Activated naive CD4-positive, alpha-beta T cell treated with Interleukin-2 at 50 U/mL for 16 hours (primary cell): ENCODE measurements at regions not wholly inside any gene's neighbourhood (a gene's known extent, or its start where the extent isn't known, plus 50 kb on each side); places are given as distances from the start of the nearest gene placed in this dataset.

ENCODE experiments used
- DNase-seq: peaks from one replicate; pipeline ENCODE4 v3.0.0-alpha.2; 2020

GRCh38 chrX:45719751-45720501, 519.2 kb upstream of the DIPK2B start:
- no peak for DNase-seq

- no peak for DNase-seq
Observed at GRCh38 chrX:45718676-45719075, 518.0 kb upstream of the DIPK2B start.

GRCh38 chrX:45716750-45717149, 516.1 kb upstream of the DIPK2B start:
- no peak for DNase-seq

- DNase-seq = no peak
Observed at GRCh38 chrX:45715748-45716147, 515.1 kb upstream of the DIPK2B start.

- DNase-seq = no peak
Observed at GRCh38 chrX:45714866-45715265, 514.2 kb upstream of the DIPK2B start.

- DNase-seq = no peak
Observed at GRCh38 chrX:45712067-45712466, 511.4 kb upstream of the DIPK2B start.

GRCh38 chrX:45711231-45711630, 510.6 kb upstream of the DIPK2B start:
- no peak for DNase-seq

GRCh38 chrX:45710081-45710801, 509.6 kb upstream of the DIPK2B start:
- peak; percentile 65 for DNase-seq

GRCh38 chrX:45709381-45709780, 508.7 kb upstream of the DIPK2B start:
- no peak for DNase-seq

GRCh38 chrX:45699158-45699557, 498.5 kb upstream of the DIPK2B start:
- DNase-seq = no peak

- DNase-seq = no peak
Observed at GRCh38 chrX:45697591-45697990, 496.9 kb upstream of the DIPK2B start.

- no peak for DNase-seq
Observed at GRCh38 chrX:45696736-45697135, 496.1 kb upstream of the DIPK2B start.

GRCh38 chrX:45689971-45690370, 489.3 kb upstream of the DIPK2B start:
- no peak for DNase-seq

- no peak for DNase-seq
Observed at GRCh38 chrX:45683914-45684313, 483.2 kb upstream of the DIPK2B start.

GRCh38 chrX:45681891-45682290, 481.2 kb upstream of the DIPK2B start:
- no peak for DNase-seq

GRCh38 chrX:45669715-45670340, 469.2 kb upstream of the DIPK2B start:
- DNase-seq = no peak

GRCh38 chrX:45668686-45669443, 468.2 kb upstream of the DIPK2B start:
- DNase-seq = no peak

GRCh38 chrX:45667666-45668065, 467.0 kb upstream of the DIPK2B start:
- no peak for DNase-seq

GRCh38 chrX:45664727-45665290, 464.1 kb upstream of the DIPK2B start:
- DNase-seq = no peak

- no peak for DNase-seq
Observed at GRCh38 chrX:45660477-45660876, 459.8 kb upstream of the DIPK2B start.

GRCh38 chrX:45633419-45633818, 432.7 kb upstream of the DIPK2B start:
- DNase-seq = no peak

GRCh38 chrX:45632506-45632905, 431.8 kb upstream of the DIPK2B start:
- DNase-seq = no peak

- DNase-seq = no peak
Observed at GRCh38 chrX:45630078-45630477, 429.4 kb upstream of the DIPK2B start.
